NT2/D1 (cell line): ENCODE measurements at regions not wholly inside any gene's neighbourhood (a gene's known extent, or its start where the extent isn't known, plus 50 kb on each side); places are given as distances from the start of the nearest gene placed in this dataset.

ENCODE experiments used
- SUZ12 ChIP-seq: IDR thresholded peaks from 2 replicates; pipeline ENCODE4 v1.6.1; 2011; ENCODE audit not compliant: insufficient read length, insufficient read depth; ENCODE audit errors: extremely low read depth
- YY1 ChIP-seq: IDR thresholded peaks from 2 replicates; pipeline ENCODE4 v1.6.1; 2011; ENCODE audit not compliant: insufficient read length, insufficient read depth
- ZNF274 ChIP-seq: IDR thresholded peaks from 2 replicates; pipeline ENCODE4 v1.6.1; 2011; ENCODE audit warnings: mild to moderate bottlenecking, low read depth, low read length

- no peak for TF ChIP-seq ZNF274
- TF ChIP-seq SUZ12 = no peak
- no peak for TF ChIP-seq YY1
These were observed 606.0 kb downstream of the HDGFL1 start for GRCh38 chr6:23175391-23175790.
